Activated CD4-positive, alpha-beta T cell treated with anti-CD3 and anti-CD28 coated beads, Interleukin-2, Interleukin-4, amounts not matched to agents 100 ng/mL and 50 ng/mL, durations not matched to agents 16 hours and 8 hours (primary cell): ENCODE measurements at regions not wholly inside any gene's neighbourhood (a gene's known extent, or its start where the extent isn't known, plus 50 kb on each side); places are given as distances from the start of the nearest gene placed in this dataset.

Source experiments
- DNase-seq: peaks from one replicate; pipeline ENCODE4 v3.0.0-alpha.2; 2020; ENCODE audit warnings: low spot score

DNA sequence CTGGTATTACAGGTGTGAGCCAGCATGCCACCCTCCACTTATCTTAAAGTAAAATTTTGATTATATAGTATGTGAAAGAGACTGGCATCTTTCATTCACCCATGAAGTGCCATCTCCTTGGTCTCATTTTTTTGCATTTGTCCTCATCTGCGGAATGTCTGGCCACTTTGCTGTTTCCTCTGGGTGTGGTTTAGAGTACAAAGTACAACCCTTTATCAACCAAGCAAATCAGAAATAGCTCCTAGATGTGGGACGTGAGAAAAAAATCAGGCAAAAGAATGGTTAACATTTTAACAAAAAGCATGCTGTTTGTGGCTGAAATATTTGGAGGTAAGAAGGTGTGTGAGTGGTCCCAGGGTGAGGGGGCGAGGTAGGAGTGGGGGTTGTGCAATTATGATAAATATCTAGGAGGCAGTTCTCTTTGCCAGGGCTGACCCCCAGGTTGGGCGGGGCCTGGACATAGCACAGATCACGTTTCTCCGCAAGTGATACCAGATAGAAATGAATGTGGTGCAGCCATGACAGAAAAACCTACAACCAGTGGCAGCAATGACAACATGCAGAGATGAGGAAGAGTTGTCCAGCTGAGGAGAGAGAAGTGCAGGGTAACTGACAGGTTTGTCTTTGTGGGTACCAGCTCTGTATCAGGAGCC, 115.8 kb upstream of the SERTAD2 start:
- no peak for DNase-seq

GRCh38 chr2:64770137-64770780, 116.5 kb upstream of the SERTAD2 start:
- no peak for DNase-seq

GRCh38 chr2:64770781-64771334, 117.1 kb upstream of the SERTAD2 start:
- no peak for DNase-seq

- no peak for DNase-seq
These were observed 118.0 kb upstream of the SERTAD2 start for GRCh38 chr2:64771737-64772136.

DNA sequence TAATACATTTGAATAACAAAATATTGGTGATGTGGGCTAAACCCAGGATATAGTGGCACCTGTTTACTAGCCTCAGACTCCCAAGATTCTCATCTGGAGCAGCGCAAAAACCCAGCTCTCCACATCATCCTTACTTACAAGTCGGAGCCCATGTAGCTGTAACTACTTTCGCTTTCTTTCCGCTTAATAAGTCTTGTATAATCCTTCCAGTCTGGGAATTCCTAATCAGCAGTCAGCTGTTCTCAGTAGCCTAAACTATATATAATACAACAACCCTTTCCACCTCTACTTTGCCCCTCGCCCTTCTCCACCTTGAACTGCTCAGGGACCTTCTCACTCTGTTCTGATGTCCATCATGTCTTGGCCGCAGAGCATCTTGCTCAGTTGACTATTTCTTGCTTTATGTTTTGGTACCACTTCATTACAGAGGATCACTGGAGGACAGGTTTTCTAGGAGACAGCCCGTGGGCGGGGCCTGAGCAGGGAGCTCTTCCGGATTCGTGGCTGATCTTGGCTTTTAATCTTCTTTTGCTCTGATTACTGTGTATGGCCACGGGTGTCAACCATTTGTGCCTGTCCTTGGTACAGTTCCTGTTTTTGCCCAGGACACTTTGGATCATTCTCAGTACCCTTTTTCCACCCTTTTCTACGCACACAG, 119.9 kb upstream of the SERTAD2 start:
- no peak for DNase-seq

DNA sequence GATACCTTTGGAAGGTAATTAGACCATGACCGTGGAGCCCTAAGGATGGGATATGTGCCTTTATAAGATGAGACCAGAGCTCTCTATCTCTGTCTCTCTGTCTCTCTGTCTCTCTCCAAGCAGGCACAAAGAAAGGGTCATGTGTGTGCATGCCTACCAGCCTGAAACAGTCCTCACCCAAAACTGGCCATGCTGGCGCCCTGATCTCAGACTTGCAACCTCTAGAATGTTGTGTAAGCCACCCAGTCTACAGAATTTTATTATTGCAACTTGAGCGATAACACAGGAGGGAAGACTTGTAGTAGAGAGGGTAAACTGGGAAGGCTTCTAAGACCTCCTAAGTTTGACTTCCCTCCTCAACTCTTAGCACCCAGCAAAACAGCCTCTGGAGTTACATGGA, 124.1 kb upstream of the SERTAD2 start:
- DNase-seq: no peak

DNA sequence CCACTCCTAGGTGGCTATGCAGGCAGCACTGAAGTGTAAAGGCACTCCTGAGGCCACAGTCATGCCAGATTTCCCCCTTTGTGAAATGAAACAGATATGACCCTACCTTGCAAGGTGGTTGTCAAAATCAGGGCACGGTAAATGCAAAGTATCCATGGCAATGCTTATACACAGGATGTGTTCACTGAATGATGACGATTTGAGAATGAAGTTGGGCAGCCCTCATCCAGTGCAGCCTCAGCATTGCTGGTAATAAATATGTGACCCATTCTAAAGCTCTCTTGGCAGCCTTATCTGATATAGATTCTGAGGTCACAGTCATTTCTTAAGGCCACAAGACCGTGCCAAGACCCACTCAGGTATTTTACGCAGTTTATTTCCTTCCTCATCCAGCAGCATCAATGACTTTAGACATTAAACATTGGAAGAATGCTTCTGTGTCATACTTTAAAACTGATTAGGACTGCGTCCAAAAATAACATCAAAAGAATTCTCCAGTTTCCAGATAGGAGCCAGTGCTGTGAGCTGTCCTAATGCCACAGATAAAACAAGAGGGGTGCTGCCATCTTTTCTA, 125.5 kb upstream of the SERTAD2 start:
- no peak for DNase-seq

DNA sequence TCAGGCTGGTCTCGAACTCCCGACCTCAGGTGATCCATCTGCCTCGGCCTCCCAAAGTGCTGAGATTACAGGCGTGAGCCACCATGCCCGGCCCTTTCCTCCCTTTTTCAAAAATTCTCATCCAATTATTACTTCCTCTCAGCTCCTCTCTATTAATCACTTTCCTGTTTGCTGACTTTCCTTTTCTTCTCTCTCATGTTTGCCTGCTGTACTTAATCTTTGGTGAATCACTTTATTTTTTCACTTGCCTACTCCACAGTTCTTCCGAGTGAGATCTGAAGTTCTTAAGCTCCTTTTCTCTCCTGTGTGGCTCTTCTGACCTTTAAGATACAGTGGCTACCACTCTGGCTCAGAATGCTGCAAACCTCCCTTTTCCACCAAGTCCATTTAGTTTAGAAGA, 126.3 kb upstream of the SERTAD2 start:
- no peak for DNase-seq

DNA sequence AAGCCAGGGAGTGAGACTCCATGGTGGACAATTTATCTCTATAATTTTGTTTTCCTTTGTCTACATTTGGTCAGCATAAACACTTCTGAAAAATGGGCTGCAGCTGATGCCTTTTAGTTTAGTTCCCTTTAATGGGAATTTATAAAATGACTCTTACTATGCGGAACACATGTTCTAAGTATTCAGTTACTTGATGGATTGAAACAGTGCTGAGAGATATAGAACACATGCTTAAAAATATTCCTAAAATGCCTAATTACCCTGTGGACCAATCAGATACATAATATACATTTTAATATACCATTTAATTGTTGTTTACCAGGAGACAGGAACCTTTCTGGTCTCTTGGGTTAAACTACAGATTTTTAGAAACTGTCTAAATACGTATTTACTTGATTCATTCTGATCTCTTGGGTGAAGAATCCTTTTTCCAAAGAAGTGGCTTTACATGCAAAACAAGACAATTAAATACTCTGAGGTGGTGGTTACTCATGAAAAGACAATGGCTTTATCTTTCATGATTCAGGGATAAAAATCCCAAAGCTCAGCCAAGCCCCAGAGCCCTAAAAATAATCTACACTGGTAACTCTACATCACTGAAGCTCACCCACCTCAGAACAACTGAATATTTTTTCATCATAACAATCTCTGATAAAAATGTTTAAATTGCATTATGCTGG, 128.1 kb upstream of the SERTAD2 start:
- DNase-seq: no peak

- no peak for DNase-seq
These were observed 130.7 kb upstream of the SERTAD2 start for GRCh38 chr2:64784168-64785061.

DNA sequence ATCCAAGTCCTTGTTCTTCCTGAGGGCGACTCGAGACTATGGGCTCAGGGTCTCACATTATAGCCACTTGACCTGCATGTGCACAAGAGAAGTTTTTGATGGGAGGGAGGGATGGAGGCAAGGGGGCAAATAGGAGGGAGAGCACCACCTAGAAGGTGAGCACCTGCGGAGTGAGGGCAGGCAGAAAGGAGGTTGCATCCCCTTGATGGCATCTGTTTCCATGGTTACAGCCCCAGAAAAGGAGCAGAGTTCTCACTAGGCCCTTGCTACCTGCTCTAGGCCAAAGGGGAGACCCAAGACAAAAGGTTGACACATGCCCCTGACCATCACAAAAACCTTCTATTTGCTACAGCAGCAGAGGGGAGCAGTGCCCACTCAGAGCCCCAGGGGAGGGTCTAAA, 131.5 kb upstream of the SERTAD2 start:
- DNase-seq: no peak

DNA sequence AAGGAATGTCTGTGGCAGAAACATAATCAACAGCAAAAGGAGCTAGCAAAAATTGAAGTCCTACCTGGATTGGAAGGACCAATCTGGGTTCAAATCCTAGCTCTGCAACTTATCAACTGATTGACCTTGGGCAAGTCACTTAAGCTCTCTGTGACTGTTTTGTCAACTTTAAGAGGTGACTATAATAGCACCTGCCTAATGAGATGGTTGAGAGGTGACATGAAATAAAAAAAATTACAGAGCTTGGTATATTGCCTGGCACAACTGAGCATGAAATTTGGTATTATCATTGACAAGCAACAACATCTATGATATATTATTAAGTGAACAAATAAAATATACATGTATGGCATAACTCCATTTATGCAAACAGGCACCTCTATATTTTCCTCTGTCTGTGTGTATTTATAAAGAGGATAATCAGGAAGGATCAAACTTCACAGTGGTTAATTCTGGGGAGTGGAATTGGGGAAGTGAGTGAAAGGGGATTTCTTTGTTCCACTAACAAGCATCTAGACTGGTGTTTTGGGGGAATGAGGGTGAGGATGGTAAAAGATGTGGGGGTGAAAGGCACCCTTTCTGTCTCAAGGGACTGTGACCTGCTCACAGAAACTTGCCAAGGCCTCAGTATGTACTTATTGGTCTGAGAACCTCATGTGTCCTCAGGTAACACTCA, 132.8 kb upstream of the SERTAD2 start:
- no peak for DNase-seq

- no peak for DNase-seq
These were observed 133.3 kb upstream of the SERTAD2 start for GRCh38 chr2:64787019-64787365.

- DNase-seq: no peak
These were observed 134.0 kb upstream of the SERTAD2 start for GRCh38 chr2:64787698-64788097.

GRCh38 chr2:64789466-64790320, 136.0 kb upstream of the SERTAD2 start:
- DNase-seq: no peak

- no peak for DNase-seq
These were observed 138.6 kb upstream of the SERTAD2 start for GRCh38 chr2:64792300-64792699.

GRCh38 chr2:64792995-64793639, 139.4 kb upstream of the SERTAD2 start:
- DNase-seq: no peak

DNA sequence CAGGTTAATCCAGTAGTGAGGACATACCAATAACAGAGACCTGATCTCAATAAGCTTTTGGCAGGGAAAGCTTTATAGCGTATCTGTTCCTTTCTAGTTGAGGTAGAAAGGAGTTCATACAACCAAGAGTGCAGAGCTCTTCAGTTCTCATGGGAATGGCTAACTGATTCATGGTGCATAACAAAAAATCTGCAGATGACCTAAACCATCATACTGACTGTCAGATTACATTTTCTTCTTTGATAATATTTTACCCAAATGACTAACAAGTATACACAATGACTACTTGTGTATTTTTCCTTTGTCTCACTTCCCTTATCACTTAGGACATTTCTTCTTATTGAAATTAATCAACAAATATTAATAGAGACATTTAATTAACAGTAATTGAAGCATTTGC, 140.0 kb upstream of the SERTAD2 start:
- DNase-seq: no peak

- DNase-seq: no peak
These were observed 140.8 kb upstream of the SERTAD2 start for GRCh38 chr2:64794426-64794995.
